B cell (primary cell): ENCODE measurements at regions not wholly inside any gene's neighbourhood (a gene's known extent, or its start where the extent isn't known, plus 50 kb on each side); places are given as distances from the start of the nearest gene placed in this dataset.

ENCODE experiments used
- ATAC-seq: fragments of 200-7000 bp; cut with Tn5 transposase; one replicate; pipeline ENCODE4 v1.10.0; 2021; ENCODE audit warnings: low read depth, mild to moderate bottlenecking, moderate number of reproducible peaks, moderate library complexity
- CTCF ChIA-PET: fragments of 350-600 bp; sonication (Branson Sonifier 250); formaldehyde crosslinking; loops from one replicate; lab custom pipeline; 2021; ENCODE audit warnings: antibody characterized with exemption, inconsistent platforms; lab: Charles Lee
- POLR2A ChIA-PET: fragments of 350-600 bp; sonication (Branson Sonifier 250); formaldehyde crosslinking; loops from one replicate; lab custom pipeline; 2021; ENCODE audit warnings: antibody characterized with exemption; lab: Charles Lee
- DNase-seq: peaks from one replicate; pipeline ENCODE4 v3.0.0; 2013
- H2AFZ ChIP-seq: 2 replicates; pipeline ENCODE4 v1.6.1; 2012; ENCODE audit warnings: mild to moderate bottlenecking, low read depth, low read length; ENCODE audit not compliant: insufficient read depth, poor library complexity, severe bottlenecking
- H3K27ac ChIP-seq, 2 donors: 1 replicate in 1 of 2; 2 replicates in 1 of 2; pipeline ENCODE4 v1.5.1; 2012 to 2013; ENCODE audit warnings: low read length in 2 of 2, mild to moderate bottlenecking in 2 of 2, moderate library complexity in 1 of 2
- H3K27me3 ChIP-seq, 4 experiments: fragments of 200-600 bp in 1 of 4; sonication (generic) in 1 of 4; replicated peaks in 1 of 4; 1 replicate in 2 of 4; 2 replicates in 2 of 4; pipeline versions ENCODE4 v1.6.1 to v1.7.0; 2013 to 2016; ENCODE audit warnings: low read length in 3 of 4, mild to moderate bottlenecking in 2 of 4, mixed read lengths in 1 of 4, moderate library complexity in 1 of 4; ENCODE audit not compliant: insufficient read depth in 4 of 4, control insufficient read depth in 3 of 4; ENCODE audit errors: control extremely low read depth in 1 of 4
- H3K36me3 ChIP-seq, 2 experiments: replicated peaks in 1 of 2; 1 replicate in 1 of 2; 2 replicates in 1 of 2; pipeline versions ENCODE4 v1.6.1 to v1.7.1; 2013; ENCODE audit warnings: low read length in 1 of 2; ENCODE audit not compliant: insufficient read depth in 2 of 2, control insufficient read depth in 1 of 2; ENCODE audit errors: control extremely low read depth in 1 of 2, extremely low read depth in 1 of 2
- H3K4me1 ChIP-seq, 2 donors: fragments of 200-600 bp in 1 of 2; sonication (generic) in 1 of 2; 1 replicate in 1 of 2; 2 replicates in 1 of 2; pipeline versions ENCODE4 v1.5.1 to v1.6.1; 2013 to 2017; ENCODE audit warnings: low read length in 2 of 2; ENCODE audit not compliant: control insufficient read depth in 2 of 2, insufficient read depth in 2 of 2
- H3K4me2 ChIP-seq: replicated peaks from 2 replicates; pipeline ENCODE3; 2012; ENCODE audit warnings: mild to moderate bottlenecking, low read depth, low read length; ENCODE audit not compliant: poor library complexity, severe bottlenecking
- H3K4me3 ChIP-seq, 5 experiments: fragments of 200-600 bp in 1 of 5; sonication (generic) in 1 of 5; 1 replicate in 3 of 5; 2 replicates in 2 of 5; pipeline versions ENCODE4 v1.5.1 to v1.7.0; 2011 to 2016; ENCODE audit warnings: low read length in 4 of 5, mild to moderate bottlenecking in 4 of 5, low read depth in 2 of 5, control low read depth in 1 of 5, moderate library complexity in 1 of 5; ENCODE audit not compliant: insufficient read depth in 1 of 5; ENCODE audit errors: control extremely low read depth in 1 of 5, extremely low read depth in 1 of 5
- H3K79me2 ChIP-seq: fragments of 200-600 bp; sonication (generic); one replicate; pipeline ENCODE4 v1.6.0; 2016; ENCODE audit warnings: low read length; ENCODE audit not compliant: control insufficient read depth, insufficient read depth
- H3K9ac ChIP-seq: fragments of 200-600 bp; sonication (generic); 2 replicates; pipeline ENCODE4 v1.6.1; 2017; ENCODE audit warnings: mild to moderate bottlenecking, low read length, moderate library complexity
- H3K9me3 ChIP-seq, 3 donors: one replicate each; pipeline versions ENCODE4 v1.6.1 to v1.7.1; 2013; ENCODE audit warnings: low read length in 2 of 3; ENCODE audit not compliant: control insufficient read depth in 2 of 3, insufficient read depth in 1 of 3; ENCODE audit errors: control extremely low read depth in 1 of 3
- H4K20me1 ChIP-seq: 2 replicates; pipeline ENCODE4 v1.6.0; 2012; ENCODE audit warnings: mild to moderate bottlenecking, low read length; ENCODE audit not compliant: insufficient read depth, control insufficient read depth, poor library complexity, severe bottlenecking
- H3K27ac Mint-ChIP-seq: one replicate; pipeline ENCODE4 v1.8.0; 2021; ENCODE audit warnings: mixed read lengths
- H3K27me3 Mint-ChIP-seq: one replicate; pipeline ENCODE4 v1.8.0; 2021; ENCODE audit warnings: mixed read lengths
- H3K4me1 Mint-ChIP-seq: one replicate; pipeline ENCODE4 v1.8.0; 2021; ENCODE audit warnings: mixed read lengths
- H3K4me3 Mint-ChIP-seq: one replicate; pipeline ENCODE4 v1.8.0; 2021; ENCODE audit warnings: mixed read lengths
- H3K9me3 Mint-ChIP-seq: one replicate; pipeline ENCODE4 v1.8.0; 2022; ENCODE audit warnings: mixed read lengths; ENCODE audit not compliant: insufficient read depth
- CTCF ChIP-seq: fragments of 200-600 bp; IDR thresholded peaks from one replicate; pipeline ENCODE4 v1.8.0; 2022; ENCODE audit warnings: antibody characterized with exemption, mild to moderate bottlenecking
- EZH2 ChIP-seq: IDR thresholded peaks from 2 replicates; pipeline ENCODE4 v1.6.1; 2012; ENCODE audit warnings: borderline replicate concordance, low read depth, mild to moderate bottlenecking, moderate library complexity, low read length; ENCODE audit not compliant: insufficient read depth, poor library complexity, severe bottlenecking
- WGBS: methylation state at CpG from one replicate; pipeline ENCODE4 v1.1.5; 2013; ENCODE audit warnings: missing lambda C conversion rate; ENCODE audit not compliant: insufficient coverage; 5-methylcytosine and 5-hydroxymethylcytosine counted together
- intact Hi-C: fragments of 100-400 bp; cut with micrococcal nuclease; formaldehyde crosslinking; loops from one replicate; pipeline ENCODE4 v1.10.0; 2022

GRCh38 chr3:41141433-41142167 lies 57.7 kb upstream of the CTNNB1 start:
- Mint-ChIP-seq H3K4me3 (no peak overlapping the region), H3K9me3 (peaks cover 3% of the 10 kb centered on the region), H3K27me3 (peaks cover 24% of the 10 kb centered on the region), H3K27ac (no peak overlapping the region), H3K4me1 (no peaks in the 10 kb centered on the region)
- H3K4me1 ChIP-seq: no peaks in the 10 kb centered on the region
- ChIA-PET POLR2A (no interaction called here), CTCF (no interaction called here)
- WGBS: 98% methylated on average over 4 of the region's 7 CpGs
- H3K9ac ChIP-seq: no peak overlapping the region
- no peak overlapping the region for H3K27ac ChIP-seq
- peaks cover 0 to 2% (median 0%) of the 10 kb centered on the region in 4 experiments for H3K27me3 ChIP-seq
- H3K4me3 ChIP-seq: no peak overlapping the region
- no peaks in the 10 kb centered on the region for H4K20me1 ChIP-seq
- H2AFZ ChIP-seq: no peak overlapping the region
- TF ChIP-seq CTCF (no peak), EZH2 (no peak)
- no peak for DNase-seq
- no peak for ATAC-seq
- peaks cover 0 to 3% (median 0%) of the 10 kb centered on the region in 3 donors for H3K9me3 ChIP-seq
- no peak overlapping the region for H3K4me2 ChIP-seq
- H3K79me2 ChIP-seq: no peaks in the 10 kb centered on the region
- H3K36me3 ChIP-seq: no peaks in the 10 kb centered on the region
- intact Hi-C loops: no loop called here

- Histone ChIP-seq H3K79me2 (no peaks in the 10 kb centered on the region), H3K36me3 (no peaks in the 10 kb centered on the region), H2AFZ (no peak overlapping the region), H3K9ac (no peak overlapping the region), H3K27me3 (peaks cover 0 to 2% (median 0%) of the 10 kb centered on the region in 4 experiments), H3K9me3 (peaks cover 0 to 3% (median 0%) of the 10 kb centered on the region in 3 donors), H3K4me1 (no peaks in the 10 kb centered on the region), H3K4me3 (no peak overlapping the region), H4K20me1 (no peaks in the 10 kb centered on the region), H3K4me2 (no peak overlapping the region), H3K27ac (no peak overlapping the region)
- intact Hi-C loops: no loop called here
- H3K27me3 Mint-ChIP-seq: peaks cover 28% of the 10 kb centered on the region
- WGBS: no CpG with 5 or more reads among the region's 3 CpGs
- DNase-seq (no peak), ATAC-seq (no peak)
- peaks cover 14% of the 10 kb centered on the region for H3K9me3 Mint-ChIP-seq
- ChIA-PET CTCF (no interaction called here), POLR2A (no interaction called here)
- no peak overlapping the region for H3K27ac Mint-ChIP-seq
- H3K4me3 Mint-ChIP-seq: no peak overlapping the region
- no peaks in the 10 kb centered on the region for H3K4me1 Mint-ChIP-seq
- TF ChIP-seq EZH2 (no peak), CTCF (no peak)
Observed at GRCh38 chr3:41143421-41144031, 55.8 kb upstream of the CTNNB1 start.
